Esophagus squamous epithelium (tissue), 5 donors: ENCODE measurements at regions not wholly inside any gene's neighbourhood (a gene's known extent, or its start where the extent isn't known, plus 50 kb on each side); places are given as distances from the start of the nearest gene placed in this dataset.

Experiments used
- DNase-seq: peaks from one replicate; lab custom pipeline; 2025; lab: John Stamatoyannopoulos, UW
- H3K27ac ChIP-seq, 4 donors: fragments of 200-600 bp; sonication (generic); one replicate each; pipeline ENCODE4 v1.5.1; 2016 to 2019; ENCODE audit warnings: mild to moderate bottlenecking in 1 of 4
- H3K27me3 ChIP-seq, 4 donors: fragments of 200-600 bp; sonication (generic); 1 replicate in 3 of 4; 2 replicates in 1 of 4; pipeline versions ENCODE4 v1.5.1 to v1.6.0; 2017 to 2021; ENCODE audit warnings: antibody characterized with exemption in 1 of 4
- H3K36me3 ChIP-seq, 3 donors: fragments of 200-600 bp; sonication (generic); one replicate each; pipeline ENCODE4 v1.5.1; 2016 to 2019
- H3K4me1 ChIP-seq, 3 donors: fragments of 200-600 bp; sonication (generic); one replicate each; pipeline ENCODE4 v1.5.1; 2017 to 2019
- H3K4me3 ChIP-seq, 4 donors: fragments of 200-600 bp; sonication (generic); 1 replicate in 3 of 4; 2 replicates in 1 of 4; pipeline ENCODE4 v1.5.1; 2016 to 2019; ENCODE audit warnings: mild to moderate bottlenecking in 2 of 4, moderate library complexity in 1 of 4
- H3K9me3 ChIP-seq, 3 donors: fragments of 200-600 bp; sonication (generic); one replicate each; pipeline ENCODE4 v1.5.1; 2016 to 2019
- POLR2A ChIP-seq, 4 donors: fragments of 450-650 bp; IDR thresholded peaks; one replicate each; pipeline ENCODE4 v1.6.1; 2017; ENCODE audit warnings: antibody characterized with exemption in 4 of 4, mild to moderate bottlenecking in 4 of 4, moderate library complexity in 3 of 4
- WGBS, 2 donors: methylation state at CpG; one replicate each; pipeline ENCODE4 v1.1.5; 2018; 5-methylcytosine and 5-hydroxymethylcytosine counted together
- intact Hi-C: fragments of 100-400 bp; cut with DNase I; formaldehyde crosslinking; loops from one replicate; pipeline ENCODE4 v1.15.0; 2022
- TF ChIP-seq, protein P1 (sequence below), 6 experiments: fragments of 450-650 bp in 4 of 6; fragments of 200-600 bp in 2 of 6; sonication (generic) in 2 of 6; IDR thresholded peaks; one replicate each; pipeline ENCODE4 v1.5.1; 2016 to 2019; ENCODE audit warnings: antibody characterized with exemption in 6 of 6, mild to moderate bottlenecking in 4 of 6, moderate library complexity in 4 of 6
- donor health status: DM: yes; HTN: yes; CAD: no.

GRCh38 chr5:83889971-83890745 is 169.5 kb upstream of the HAPLN1 start:
- DNase-seq: no peak
- H3K36me3 ChIP-seq: no peaks in the 10 kb centered on the region
- intact Hi-C loops: no loop called here
- no peak overlapping the region for H3K27ac ChIP-seq
- no peaks in the 10 kb centered on the region for H3K9me3 ChIP-seq
- no peaks in the 10 kb centered on the region for H3K4me1 ChIP-seq
- H3K4me3 ChIP-seq: no peak overlapping the region
- H3K27me3 ChIP-seq: no peaks in the 10 kb centered on the region
- 37 to 62% methylated on average over 6 of the region's 6 CpGs for WGBS, 2 donors
- no peak for TF ChIP-seq POLR2A (IDR thresholded peaks at IDR 0.05)
- TF ChIP-seq, protein P1, sequence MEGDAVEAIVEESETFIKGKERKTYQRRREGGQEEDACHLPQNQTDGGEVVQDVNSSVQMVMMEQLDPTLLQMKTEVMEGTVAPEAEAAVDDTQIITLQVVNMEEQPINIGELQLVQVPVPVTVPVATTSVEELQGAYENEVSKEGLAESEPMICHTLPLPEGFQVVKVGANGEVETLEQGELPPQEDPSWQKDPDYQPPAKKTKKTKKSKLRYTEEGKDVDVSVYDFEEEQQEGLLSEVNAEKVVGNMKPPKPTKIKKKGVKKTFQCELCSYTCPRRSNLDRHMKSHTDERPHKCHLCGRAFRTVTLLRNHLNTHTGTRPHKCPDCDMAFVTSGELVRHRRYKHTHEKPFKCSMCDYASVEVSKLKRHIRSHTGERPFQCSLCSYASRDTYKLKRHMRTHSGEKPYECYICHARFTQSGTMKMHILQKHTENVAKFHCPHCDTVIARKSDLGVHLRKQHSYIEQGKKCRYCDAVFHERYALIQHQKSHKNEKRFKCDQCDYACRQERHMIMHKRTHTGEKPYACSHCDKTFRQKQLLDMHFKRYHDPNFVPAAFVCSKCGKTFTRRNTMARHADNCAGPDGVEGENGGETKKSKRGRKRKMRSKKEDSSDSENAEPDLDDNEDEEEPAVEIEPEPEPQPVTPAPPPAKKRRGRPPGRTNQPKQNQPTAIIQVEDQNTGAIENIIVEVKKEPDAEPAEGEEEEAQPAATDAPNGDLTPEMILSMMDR (IDR thresholded peaks at IDR 0.05): no peak

- H3K27ac ChIP-seq: no peak overlapping the region
- TF ChIP-seq POLR2A (IDR thresholded peaks at IDR 0.05): no peak
- TF ChIP-seq, protein P1 (IDR thresholded peaks at IDR 0.05): no peak
- no peaks in the 10 kb centered on the region for H3K4me1 ChIP-seq
- H3K9me3 ChIP-seq: no peaks in the 10 kb centered on the region
- no peak overlapping the region for H3K4me3 ChIP-seq
- 71 to 82% methylated on average over 8 of the region's 8 CpGs for WGBS, 2 donors
- H3K27me3 ChIP-seq: no peaks in the 10 kb centered on the region
- H3K36me3 ChIP-seq: no peaks in the 10 kb centered on the region
- DNase-seq: no peak
- intact Hi-C loops: no loop called here
Observed at GRCh38 chr5:83877911-83878706, 157.5 kb upstream of the HAPLN1 start.

- intact Hi-C loops: no loop called here
- Histone ChIP-seq H3K27me3 (no peaks in the 10 kb centered on the region), H3K4me3 (no peak overlapping the region), H3K27ac (no peak overlapping the region), H3K36me3 (no peaks in the 10 kb centered on the region), H3K4me1 (no peaks in the 10 kb centered on the region), H3K9me3 (no peaks in the 10 kb centered on the region)
- no peak for DNase-seq
- TF ChIP-seq, protein P1 (IDR thresholded peaks at IDR 0.05): no peak
- no peak for TF ChIP-seq POLR2A (IDR thresholded peaks at IDR 0.05)
- WGBS, 2 donors: 78 to 80% methylated on average over 6 of the region's 6 CpGs
Observed at GRCh38 chr5:83871533-83872395, 151.1 kb upstream of the HAPLN1 start.

DNA sequence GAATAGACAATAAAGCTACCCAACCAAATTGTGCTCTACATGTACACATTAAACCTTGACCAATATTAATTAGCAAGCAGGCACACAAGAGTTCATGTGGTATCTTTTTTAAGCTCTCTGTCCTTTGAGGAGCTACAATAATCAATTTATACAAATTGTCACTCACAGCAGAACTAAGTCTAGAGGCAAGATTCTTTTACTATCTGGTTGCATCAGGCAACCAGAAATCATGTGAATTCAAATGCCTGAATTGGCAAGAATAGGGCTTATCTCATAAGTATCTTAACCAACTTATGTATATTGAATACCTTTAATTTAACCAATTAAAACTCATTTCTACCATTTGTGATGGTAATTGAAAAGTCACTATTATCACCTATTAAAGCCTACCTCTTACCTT is 145.5 kb upstream of the HAPLN1 start:
- no peak for TF ChIP-seq POLR2A (IDR thresholded peaks at IDR 0.05)
- TF ChIP-seq, protein P1 (IDR thresholded peaks at IDR 0.05): no peak
- intact Hi-C loops: no loop called here

More for the DNA sequence above, 145.5 kb upstream of the HAPLN1 start:
- no peak overlapping the region for H3K27ac ChIP-seq
- no peaks in the 10 kb centered on the region for H3K9me3 ChIP-seq
- no peak for DNase-seq
- H3K36me3 ChIP-seq: no peaks in the 10 kb centered on the region
- no peaks in the 10 kb centered on the region for H3K27me3 ChIP-seq
- no peak overlapping the region for H3K4me3 ChIP-seq
- no peaks in the 10 kb centered on the region for H3K4me1 ChIP-seq
